DMS53 (cell line): ENCODE measurements at regions not wholly inside any gene's neighbourhood (a gene's known extent, or its start where the extent isn't known, plus 50 kb on each side); places are given as distances from the start of the nearest gene placed in this dataset.
A peak's percentile ranks its signal among the peaks of the same experiment; 100 is the strongest.

Experiments used
- DNase-seq: peaks from one replicate; lab custom pipeline; 2025; lab: John Stamatoyannopoulos, UW

- DNase-seq, result peak; percentile 20
These were observed 56.3 kb upstream of the ECE1 start for GRCh38 chr1:21346365-21347071.

GRCh38 chr1:21344750-21345443 lies 54.6 kb upstream of the ECE1 start:
- peak; percentile 51 for DNase-seq

- DNase-seq, result no peak
These were observed 54.0 kb upstream of the ECE1 start for GRCh38 chr1:21344098-21344749.

- DNase-seq, result peak; percentile 38
These were observed 52.9 kb upstream of the ECE1 start for GRCh38 chr1:21342961-21343838.

GRCh38 chr1:21341517-21342078 lies 51.3 kb upstream of the ECE1 start:
- DNase-seq, result no peak

- peak; percentile 44 for DNase-seq
These were observed 50.8 kb upstream of the ECE1 start for GRCh38 chr1:21341022-21341421.

- DNase-seq, result peak; percentile 56
These were observed 50.1 kb upstream of the ECE1 start for GRCh38 chr1:21340230-21340945.
